ENCODE measurements at regions not wholly inside any gene's neighbourhood (a gene's known extent, or its start where the extent isn't known, plus 50 kb on each side); places are given as distances from the start of the nearest gene placed in this dataset.

DNA sequence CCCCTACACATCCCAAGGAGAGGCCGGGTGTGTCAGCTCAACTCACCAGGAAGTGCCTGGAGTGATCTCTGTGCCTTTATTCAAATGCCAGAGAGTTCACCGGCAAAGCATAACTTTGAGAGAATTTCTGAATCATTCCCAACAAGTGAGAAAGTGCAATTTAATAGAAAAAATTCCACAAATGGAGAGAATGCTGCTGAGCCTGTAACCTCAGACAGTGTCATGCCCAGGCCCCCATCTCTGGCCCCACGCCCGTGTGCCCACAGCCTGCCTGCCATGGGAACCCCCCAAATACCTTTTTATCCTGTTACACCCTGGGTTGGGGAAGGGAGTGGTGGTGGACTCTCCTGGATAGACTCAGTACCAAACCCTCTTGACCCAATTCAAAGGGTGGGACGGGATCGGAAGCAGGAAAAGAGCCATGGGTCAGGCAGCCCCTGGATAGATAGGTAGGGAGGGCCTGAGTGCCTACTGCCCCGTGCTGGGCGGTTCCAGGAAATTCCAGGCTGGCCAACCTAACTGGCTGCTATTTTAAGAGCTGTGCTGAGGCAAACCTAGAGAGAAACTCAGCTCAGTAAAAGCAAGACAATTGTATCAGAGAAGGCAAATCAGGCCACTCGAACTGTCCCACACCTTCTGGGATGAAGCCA, 179.0 kb upstream of the FOXA2 start:
- TF ChIP-seq YY1 (IDR thresholded peaks at IDR 0.05) (no peak), RXRA (IDR thresholded peaks at IDR 0.05) (no peak), FOXA2 (IDR thresholded peaks at IDR 0.05) (no peak), EGR1 (IDR thresholded peaks at IDR 0.05; ENCODE audit: low read depth in 2 of 2) (no peak), TAF1 (conservative IDR thresholded peaks at IDR 0.05) (no peak), SP1 (IDR thresholded peaks at IDR 0.05) (no peak), FOXA1 (IDR thresholded peaks at IDR 0.05) (no peak), JUND (IDR thresholded peaks at IDR 0.05) (no peak), HNF4G (IDR thresholded peaks at IDR 0.05) (no peak), ATF3 (IDR thresholded peaks at IDR 0.05) (no peak)
- TF ChIP-seq, protein P1, sequence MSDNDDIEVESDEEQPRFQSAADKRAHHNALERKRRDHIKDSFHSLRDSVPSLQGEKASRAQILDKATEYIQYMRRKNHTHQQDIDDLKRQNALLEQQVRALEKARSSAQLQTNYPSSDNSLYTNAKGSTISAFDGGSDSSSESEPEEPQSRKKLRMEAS (IDR thresholded peaks at IDR 0.05): no peak
- TF ChIP-seq, protein P2, sequence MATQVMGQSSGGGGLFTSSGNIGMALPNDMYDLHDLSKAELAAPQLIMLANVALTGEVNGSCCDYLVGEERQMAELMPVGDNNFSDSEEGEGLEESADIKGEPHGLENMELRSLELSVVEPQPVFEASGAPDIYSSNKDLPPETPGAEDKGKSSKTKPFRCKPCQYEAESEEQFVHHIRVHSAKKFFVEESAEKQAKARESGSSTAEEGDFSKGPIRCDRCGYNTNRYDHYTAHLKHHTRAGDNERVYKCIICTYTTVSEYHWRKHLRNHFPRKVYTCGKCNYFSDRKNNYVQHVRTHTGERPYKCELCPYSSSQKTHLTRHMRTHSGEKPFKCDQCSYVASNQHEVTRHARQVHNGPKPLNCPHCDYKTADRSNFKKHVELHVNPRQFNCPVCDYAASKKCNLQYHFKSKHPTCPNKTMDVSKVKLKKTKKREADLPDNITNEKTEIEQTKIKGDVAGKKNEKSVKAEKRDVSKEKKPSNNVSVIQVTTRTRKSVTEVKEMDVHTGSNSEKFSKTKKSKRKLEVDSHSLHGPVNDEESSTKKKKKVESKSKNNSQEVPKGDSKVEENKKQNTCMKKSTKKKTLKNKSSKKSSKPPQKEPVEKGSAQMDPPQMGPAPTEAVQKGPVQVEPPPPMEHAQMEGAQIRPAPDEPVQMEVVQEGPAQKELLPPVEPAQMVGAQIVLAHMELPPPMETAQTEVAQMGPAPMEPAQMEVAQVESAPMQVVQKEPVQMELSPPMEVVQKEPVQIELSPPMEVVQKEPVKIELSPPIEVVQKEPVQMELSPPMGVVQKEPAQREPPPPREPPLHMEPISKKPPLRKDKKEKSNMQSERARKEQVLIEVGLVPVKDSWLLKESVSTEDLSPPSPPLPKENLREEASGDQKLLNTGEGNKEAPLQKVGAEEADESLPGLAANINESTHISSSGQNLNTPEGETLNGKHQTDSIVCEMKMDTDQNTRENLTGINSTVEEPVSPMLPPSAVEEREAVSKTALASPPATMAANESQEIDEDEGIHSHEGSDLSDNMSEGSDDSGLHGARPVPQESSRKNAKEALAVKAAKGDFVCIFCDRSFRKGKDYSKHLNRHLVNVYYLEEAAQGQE (IDR thresholded peaks at IDR 0.05): no peak
- Histone ChIP-seq H3K9me3 (ENCODE audit: control insufficient read depth in 4 of 4, low read length in 3 of 4) (no peaks in the 10 kb centered on the region), H3K36me3 (ENCODE audit: control insufficient read depth in 4 of 4, insufficient read depth in 3 of 4, low read depth in 1 of 4, low read length in 3 of 4) (no peaks in the 10 kb centered on the region), H3K4me1 (ENCODE audit: control insufficient read depth in 4 of 4, insufficient read depth in 4 of 4, low read length in 3 of 4) (no peaks in the 10 kb centered on the region), H3K4me3 (ENCODE audit: low read depth in 1 of 3, low read length in 3 of 3) (no peak overlapping the region), H3K27me3 (ENCODE audit: control insufficient read depth in 4 of 4, insufficient read depth in 4 of 4, low read length in 3 of 4) (peaks cover 0 to 2% (median 0%) of the 10 kb centered on the region in 4 donors), H3K9ac (ENCODE audit: low read depth in 1 of 2, low read length in 2 of 2) (no peak overlapping the region), H3K27ac (ENCODE audit: low read depth in 1 of 2, low read length in 2 of 2) (no peak overlapping the region)
- DNase-seq (ENCODE audit: low spot score): no peak
- 59% methylated on average over 9 of the region's 9 CpGs for WGBS

- Histone ChIP-seq H3K9me3 (ENCODE audit: control insufficient read depth in 4 of 4, low read length in 3 of 4) (no peaks in the 10 kb centered on the region), H3K27me3 (ENCODE audit: control insufficient read depth in 4 of 4, insufficient read depth in 4 of 4, low read length in 3 of 4) (peaks cover 0 to 2% (median 0%) of the 10 kb centered on the region in 4 donors), H3K4me3 (ENCODE audit: low read depth in 1 of 3, low read length in 3 of 3) (no peak overlapping the region), H3K27ac (ENCODE audit: low read depth in 1 of 2, low read length in 2 of 2) (no peak overlapping the region), H3K4me1 (ENCODE audit: control insufficient read depth in 4 of 4, insufficient read depth in 4 of 4, low read length in 3 of 4) (no peaks in the 10 kb centered on the region), H3K9ac (ENCODE audit: low read depth in 1 of 2, low read length in 2 of 2) (no peak overlapping the region), H3K36me3 (ENCODE audit: control insufficient read depth in 4 of 4, insufficient read depth in 3 of 4, low read depth in 1 of 4, low read length in 3 of 4) (no peaks in the 10 kb centered on the region)
- no peak for TF ChIP-seq NR2F2 (IDR thresholded peaks at IDR 0.05)
- WGBS: 54% methylated on average over 11 of the region's 11 CpGs
- no peak for DNase-seq (ENCODE audit: low spot score)
Measured at GRCh38 chr20:22768266-22769178, 184.2 kb upstream of the FOXA2 start.

DNA sequence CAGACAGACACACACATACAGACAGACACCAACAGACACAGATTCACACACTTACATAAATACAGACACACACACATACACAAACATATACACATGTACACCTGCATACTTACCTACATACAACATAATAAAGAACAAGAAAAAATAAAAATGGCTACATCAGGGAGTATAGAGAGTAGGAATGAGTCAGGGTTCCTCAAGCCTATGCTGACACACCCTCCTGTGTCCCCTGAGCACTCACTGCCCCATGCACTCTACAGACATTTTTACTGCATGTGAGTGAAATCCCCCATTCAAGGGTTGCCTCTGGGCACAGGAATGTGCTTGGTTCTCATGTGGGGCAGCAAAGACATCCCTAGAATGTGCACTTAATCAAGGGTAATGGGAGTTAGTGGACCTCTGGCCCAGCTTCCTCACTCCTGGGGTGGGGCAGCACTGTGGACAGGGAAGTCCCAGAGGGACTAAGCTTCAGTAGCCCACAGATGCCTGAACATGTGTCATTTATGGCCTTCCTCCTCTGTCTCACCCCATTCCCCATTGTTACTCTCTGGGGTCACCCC, 185.9 kb upstream of the FOXA2 start:
- Histone ChIP-seq H3K27ac (ENCODE audit: low read depth in 1 of 2, low read length in 2 of 2) (no peak overlapping the region), H3K36me3 (ENCODE audit: control insufficient read depth in 4 of 4, insufficient read depth in 3 of 4, low read depth in 1 of 4, low read length in 3 of 4) (no peaks in the 10 kb centered on the region), H3K4me3 (ENCODE audit: low read depth in 1 of 3, low read length in 3 of 3) (no peak overlapping the region), H3K4me1 (ENCODE audit: control insufficient read depth in 4 of 4, insufficient read depth in 4 of 4, low read length in 3 of 4) (no peaks in the 10 kb centered on the region), H3K9me3 (ENCODE audit: control insufficient read depth in 4 of 4, low read length in 3 of 4) (no peaks in the 10 kb centered on the region), H3K9ac (ENCODE audit: low read depth in 1 of 2, low read length in 2 of 2) (no peak overlapping the region), H3K27me3 (ENCODE audit: control insufficient read depth in 4 of 4, insufficient read depth in 4 of 4, low read length in 3 of 4) (peaks cover 0 to 4% (median 0%) of the 10 kb centered on the region in 4 donors)
- DNase-seq (ENCODE audit: low spot score): no peak
- no peak for TF ChIP-seq NR2F2 (IDR thresholded peaks at IDR 0.05)
- no peak for TF ChIP-seq RXRA (IDR thresholded peaks at IDR 0.05)
- TF ChIP-seq, protein P2 (IDR thresholded peaks at IDR 0.05): no peak
- TF ChIP-seq FOXA1 (IDR thresholded peaks at IDR 0.05): no peak
- TF ChIP-seq, protein P3, sequence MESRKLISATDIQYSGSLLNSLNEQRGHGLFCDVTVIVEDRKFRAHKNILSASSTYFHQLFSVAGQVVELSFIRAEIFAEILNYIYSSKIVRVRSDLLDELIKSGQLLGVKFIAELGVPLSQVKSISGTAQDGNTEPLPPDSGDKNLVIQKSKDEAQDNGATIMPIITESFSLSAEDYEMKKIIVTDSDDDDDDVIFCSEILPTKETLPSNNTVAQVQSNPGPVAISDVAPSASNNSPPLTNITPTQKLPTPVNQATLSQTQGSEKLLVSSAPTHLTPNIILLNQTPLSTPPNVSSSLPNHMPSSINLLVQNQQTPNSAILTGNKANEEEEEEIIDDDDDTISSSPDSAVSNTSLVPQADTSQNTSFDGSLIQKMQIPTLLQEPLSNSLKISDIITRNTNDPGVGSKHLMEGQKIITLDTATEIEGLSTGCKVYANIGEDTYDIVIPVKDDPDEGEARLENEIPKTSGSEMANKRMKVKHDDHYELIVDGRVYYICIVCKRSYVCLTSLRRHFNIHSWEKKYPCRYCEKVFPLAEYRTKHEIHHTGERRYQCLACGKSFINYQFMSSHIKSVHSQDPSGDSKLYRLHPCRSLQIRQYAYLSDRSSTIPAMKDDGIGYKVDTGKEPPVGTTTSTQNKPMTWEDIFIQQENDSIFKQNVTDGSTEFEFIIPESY (IDR thresholded peaks at IDR 0.05): no peak
- no peak for TF ChIP-seq SP1 (IDR thresholded peaks at IDR 0.05)
- no peak for TF ChIP-seq RAD21 (IDR thresholded peaks at IDR 0.05)
- TF ChIP-seq HNF4G (IDR thresholded peaks at IDR 0.05): no peak
- TF ChIP-seq JUND (IDR thresholded peaks at IDR 0.05): no peak
- no peak for TF ChIP-seq GABPA (IDR thresholded peaks at IDR 0.05 in 1 of 2, conservative IDR thresholded peaks at IDR 0.05 in 1 of 2)
- no peak for TF ChIP-seq YY1 (IDR thresholded peaks at IDR 0.05)
